ENCODE measurements at regions not wholly inside any gene's neighbourhood (a gene's known extent, or its start where the extent isn't known, plus 50 kb on each side); places are given as distances from the start of the nearest gene placed in this dataset.

DNA sequence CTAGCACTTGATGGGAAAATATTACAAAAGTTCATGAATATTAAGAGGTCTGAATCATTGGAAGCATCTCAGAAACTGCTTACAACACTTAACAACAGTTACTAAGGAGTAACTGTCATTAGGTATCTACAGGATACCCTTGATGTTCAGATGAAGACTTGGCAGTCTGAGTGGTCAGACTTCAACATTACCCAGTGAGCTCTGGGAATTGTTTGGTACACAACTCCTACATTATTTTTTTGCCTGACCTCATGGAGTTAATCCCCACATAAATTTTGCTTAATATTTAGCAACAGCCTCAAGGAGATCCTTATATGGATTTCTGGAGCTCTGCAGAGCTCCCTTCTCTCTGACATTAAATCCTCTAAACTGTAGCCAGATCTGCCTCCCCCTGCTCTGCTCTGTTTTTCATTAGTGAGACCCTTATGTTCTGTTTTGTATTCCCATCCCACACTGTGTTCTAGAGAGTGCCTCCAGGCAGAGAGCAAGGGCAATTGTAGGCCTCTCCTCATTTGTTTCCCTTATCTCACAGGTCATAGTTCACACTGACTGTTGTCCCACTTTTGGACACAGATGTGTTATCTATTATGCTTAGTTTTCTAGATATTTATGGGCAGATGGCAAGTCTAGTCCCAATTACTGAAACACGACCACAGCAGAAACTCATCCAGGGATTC, 368.8 kb downstream of the GASK1B start:
- no peak for DNase-seq (ENCODE audit: low read depth)
- TF ChIP-seq, protein P1, sequence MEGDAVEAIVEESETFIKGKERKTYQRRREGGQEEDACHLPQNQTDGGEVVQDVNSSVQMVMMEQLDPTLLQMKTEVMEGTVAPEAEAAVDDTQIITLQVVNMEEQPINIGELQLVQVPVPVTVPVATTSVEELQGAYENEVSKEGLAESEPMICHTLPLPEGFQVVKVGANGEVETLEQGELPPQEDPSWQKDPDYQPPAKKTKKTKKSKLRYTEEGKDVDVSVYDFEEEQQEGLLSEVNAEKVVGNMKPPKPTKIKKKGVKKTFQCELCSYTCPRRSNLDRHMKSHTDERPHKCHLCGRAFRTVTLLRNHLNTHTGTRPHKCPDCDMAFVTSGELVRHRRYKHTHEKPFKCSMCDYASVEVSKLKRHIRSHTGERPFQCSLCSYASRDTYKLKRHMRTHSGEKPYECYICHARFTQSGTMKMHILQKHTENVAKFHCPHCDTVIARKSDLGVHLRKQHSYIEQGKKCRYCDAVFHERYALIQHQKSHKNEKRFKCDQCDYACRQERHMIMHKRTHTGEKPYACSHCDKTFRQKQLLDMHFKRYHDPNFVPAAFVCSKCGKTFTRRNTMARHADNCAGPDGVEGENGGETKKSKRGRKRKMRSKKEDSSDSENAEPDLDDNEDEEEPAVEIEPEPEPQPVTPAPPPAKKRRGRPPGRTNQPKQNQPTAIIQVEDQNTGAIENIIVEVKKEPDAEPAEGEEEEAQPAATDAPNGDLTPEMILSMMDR (IDR thresholded peaks at IDR 0.05; ENCODE audit: insufficient read depth, low read length): no peak
- no peak overlapping the region for H3K4me3 ChIP-seq (ENCODE audit: low read depth, low read length)

DNA sequence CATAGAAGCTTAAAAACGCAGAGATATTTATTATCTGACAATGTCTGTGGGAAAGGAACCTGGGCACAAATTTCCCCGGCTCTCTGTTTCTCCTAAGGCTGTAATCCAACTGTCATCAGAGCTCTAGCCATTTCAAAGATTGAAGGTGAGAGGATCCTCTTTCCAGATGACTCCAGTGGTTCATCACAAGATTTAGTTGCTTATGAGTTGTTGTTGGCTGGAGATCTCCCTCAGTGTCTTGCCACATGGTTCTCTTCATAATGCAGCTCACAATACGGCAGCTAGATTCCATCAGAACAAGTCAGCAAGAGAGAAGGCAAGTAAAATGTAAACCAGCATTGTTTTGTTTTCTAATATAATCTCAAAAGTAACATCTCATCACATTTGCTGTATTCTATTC, 369.4 kb downstream of the GASK1B start:
- DNase-seq (ENCODE audit: low read depth): no peak
- TF ChIP-seq, protein P1 (IDR thresholded peaks at IDR 0.05; ENCODE audit: insufficient read depth, low read length): no peak
- H3K4me3 ChIP-seq (ENCODE audit: low read depth, low read length): no peak overlapping the region

DNA sequence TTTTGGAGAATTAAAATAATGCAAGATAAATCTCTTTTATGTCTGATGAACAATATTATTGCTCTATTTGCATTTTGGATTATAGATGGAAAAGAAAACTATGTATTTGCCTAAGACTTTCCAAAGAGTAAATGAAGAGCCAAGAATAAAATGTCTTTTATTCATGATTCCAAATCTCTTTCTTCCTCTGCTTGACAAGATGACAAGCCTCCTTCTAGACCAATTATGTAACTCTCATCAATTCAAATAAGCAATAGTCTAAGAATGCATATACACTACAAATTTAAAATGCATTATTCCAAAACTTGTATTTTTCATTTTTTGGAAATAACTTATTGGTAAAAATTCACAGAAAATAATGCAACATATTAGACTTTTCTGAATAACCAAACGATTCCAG, 377.3 kb downstream of the GASK1B start:
- no peak overlapping the region for H3K4me3 ChIP-seq (ENCODE audit: low read depth, low read length)
- no peak for DNase-seq (ENCODE audit: low read depth)
- TF ChIP-seq, protein P1 (IDR thresholded peaks at IDR 0.05; ENCODE audit: insufficient read depth, low read length): no peak

DNA sequence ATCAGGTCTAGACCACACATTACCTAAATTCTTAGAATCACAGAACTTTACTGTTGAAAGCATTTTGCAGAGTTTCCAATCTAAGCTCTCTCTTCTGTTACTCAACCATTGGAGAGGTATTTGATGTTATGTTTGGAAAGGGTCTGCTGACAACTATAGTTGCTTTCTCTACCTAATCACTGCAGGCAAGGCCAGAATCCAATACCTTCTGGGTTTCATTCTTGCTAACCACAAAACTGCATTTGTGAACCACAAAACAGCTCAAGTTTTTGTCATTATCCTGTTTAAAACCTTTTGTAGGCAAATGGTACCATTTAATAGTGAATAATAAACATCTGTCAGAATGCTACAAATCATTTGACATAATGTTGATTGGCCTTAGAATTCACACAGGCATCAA, 380.1 kb downstream of the GASK1B start:
- TF ChIP-seq, protein P1 (IDR thresholded peaks at IDR 0.05; ENCODE audit: insufficient read depth, low read length): no peak
- H3K4me3 ChIP-seq (ENCODE audit: low read depth, low read length): no peak overlapping the region
- no peak for DNase-seq (ENCODE audit: low read depth)

DNA sequence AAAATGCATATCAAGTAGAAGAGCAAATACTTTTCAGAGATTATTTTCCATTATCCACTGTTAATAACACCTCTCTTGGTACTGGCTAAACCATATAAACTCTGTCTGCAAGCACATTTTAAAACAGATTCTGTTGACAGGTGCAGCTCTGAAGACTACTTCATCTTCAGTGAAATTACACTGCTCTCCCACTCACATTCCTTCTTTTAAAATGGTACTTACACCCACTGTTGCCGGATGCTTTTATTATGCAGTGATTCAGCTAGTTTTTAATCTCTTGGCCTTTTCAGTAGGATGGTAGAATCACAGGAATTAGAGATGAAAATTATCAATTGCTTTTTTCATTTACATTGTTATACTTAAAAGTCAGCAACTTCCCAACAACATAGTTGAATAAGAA, 381.6 kb downstream of the GASK1B start:
- no peak overlapping the region for H3K4me3 ChIP-seq (ENCODE audit: low read depth, low read length)
- TF ChIP-seq, protein P1 (IDR thresholded peaks at IDR 0.05; ENCODE audit: insufficient read depth, low read length): no peak
- DNase-seq (ENCODE audit: low read depth): no peak

DNA sequence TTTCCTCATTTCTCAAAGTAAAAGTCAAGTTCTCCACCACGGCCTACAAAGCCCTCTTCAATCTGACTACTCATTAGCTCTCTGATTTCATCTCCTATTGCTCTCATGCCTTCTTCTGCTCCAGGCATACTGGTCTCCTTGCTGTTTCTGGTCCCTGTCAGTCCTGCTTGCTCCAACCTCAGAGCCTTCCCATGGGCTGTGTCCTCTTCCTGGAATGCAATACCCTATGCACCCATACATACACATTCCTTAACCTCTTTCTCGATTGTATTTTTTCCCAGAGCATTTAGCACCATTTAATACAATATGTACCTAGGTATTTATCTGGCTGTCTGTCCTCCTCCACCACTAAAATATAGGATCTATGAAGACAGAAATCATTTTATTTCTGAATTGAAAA, 385.2 kb downstream of the GASK1B start:
- TF ChIP-seq, protein P1 (IDR thresholded peaks at IDR 0.05; ENCODE audit: insufficient read depth, low read length): no peak
- no peak for DNase-seq (ENCODE audit: low read depth)

DNA sequence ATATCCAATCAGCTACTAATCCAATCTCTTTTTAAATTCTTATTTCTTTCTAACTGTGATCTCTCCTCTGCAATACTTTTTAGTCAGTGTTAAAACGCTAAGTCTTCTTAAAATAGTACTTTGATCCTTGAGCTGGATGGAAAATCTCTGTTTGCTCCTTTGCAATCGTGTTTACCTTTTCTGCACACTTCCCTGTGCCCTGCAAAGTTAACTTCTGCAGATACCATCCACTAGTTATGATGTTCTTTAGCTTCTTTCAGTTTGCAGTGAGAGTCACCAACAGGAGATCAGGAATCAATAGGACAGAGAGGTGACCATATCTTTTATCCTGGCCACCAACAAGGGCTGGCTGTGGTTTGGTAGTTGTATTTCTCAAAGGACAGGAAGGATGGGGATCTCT, 391.5 kb downstream of the GASK1B start:
- TF ChIP-seq, protein P1 (IDR thresholded peaks at IDR 0.05; ENCODE audit: insufficient read depth, low read length): no peak
- H3K4me3 ChIP-seq (ENCODE audit: low read depth, low read length): no peak overlapping the region
- no peak for DNase-seq (ENCODE audit: low read depth)

More for the DNA sequence above, 385.2 kb downstream of the GASK1B start:
- no peak overlapping the region for H3K4me3 ChIP-seq (ENCODE audit: low read depth, low read length)

All from fibroblast of the aortic adventitia (primary cell).